ENCODE measurements at regions not wholly inside any gene's neighbourhood (a gene's known extent, or its start where the extent isn't known, plus 50 kb on each side); places are given as distances from the start of the nearest gene placed in this dataset.

DNA sequence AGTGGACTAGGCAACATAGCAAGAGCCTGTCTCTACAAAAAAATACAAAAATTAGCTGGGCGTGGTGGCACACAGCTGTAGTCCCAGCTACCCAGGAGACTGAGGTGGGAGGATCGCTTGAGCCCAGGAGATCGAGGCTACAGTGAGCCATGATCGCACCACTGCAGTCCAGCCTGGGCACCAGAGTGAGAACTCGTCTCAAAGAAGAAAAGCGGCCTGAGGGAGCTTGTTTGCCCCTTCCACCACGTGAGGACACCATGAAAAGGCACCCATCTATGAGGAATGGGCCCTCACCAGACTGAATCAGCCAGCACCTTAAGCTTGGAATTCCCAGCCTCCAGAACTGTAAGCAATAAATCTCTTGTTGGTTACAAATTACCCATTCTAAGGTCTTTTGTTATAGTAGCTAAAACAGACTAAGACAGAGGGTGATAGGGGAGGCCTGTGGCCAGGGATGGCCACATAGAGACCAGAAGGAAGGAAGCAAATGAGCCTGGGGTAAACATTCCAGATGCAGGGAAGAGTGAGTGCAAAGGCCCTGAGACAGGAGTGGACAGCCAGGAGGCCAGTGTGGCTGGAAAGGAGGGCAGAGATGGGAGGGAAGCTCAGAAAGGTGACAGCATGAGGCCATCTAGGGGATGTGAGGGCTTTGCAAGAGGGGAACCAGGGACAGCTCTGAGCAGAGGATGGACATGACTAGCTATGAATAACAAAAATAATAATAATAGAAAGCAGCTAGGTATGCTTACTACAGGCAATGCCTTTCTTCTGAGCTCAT is 120.1 kb downstream of the MATN1 start:
- no peak for TF ChIP-seq POLR2AphosphoS5 (IDR thresholded peaks at IDR 0.05; ENCODE audit: low read depth, low read length)
- TF ChIP-seq POLR2A (IDR thresholded peaks at IDR 0.05; ENCODE audit: low read depth, low read length): no peak
- TF ChIP-seq TAF1 (IDR thresholded peaks at IDR 0.05; ENCODE audit: borderline replicate concordance, low read depth, low read length): no peak
